GM21367 (cell line): ENCODE measurements at regions not wholly inside any gene's neighbourhood (a gene's known extent, or its start where the extent isn't known, plus 50 kb on each side); places are given as distances from the start of the nearest gene placed in this dataset.

ENCODE experiments used
- ATAC-seq: cut with Tn5 transposase; IDR thresholded peaks from one replicate; pipeline ENCODE4 v1.9.1; 2021; ENCODE audit not compliant: unreplicated experiment

GRCh38 chr5:6274846-6275543 is 103.4 kb downstream of the MED10 start:
- no peak for ATAC-seq

GRCh38 chr5:6273749-6274148 is 104.6 kb downstream of the MED10 start:
- ATAC-seq: no peak

- ATAC-seq: peak; percentile 67
Observed at GRCh38 chr5:6273090-6273735, 105.1 kb downstream of the MED10 start.

- no peak for ATAC-seq
Observed at GRCh38 chr5:6269925-6270324, 108.4 kb downstream of the MED10 start.

- ATAC-seq: no peak
Observed at GRCh38 chr5:6266671-6267197, 111.6 kb downstream of the MED10 start.

GRCh38 chr5:6264394-6264793 is 114.0 kb downstream of the MED10 start:
- ATAC-seq: no peak

GRCh38 chr5:6262651-6263363 is 115.5 kb downstream of the MED10 start:
- ATAC-seq: no peak

- no peak for ATAC-seq
Observed at GRCh38 chr5:6261668-6262067, 116.7 kb downstream of the MED10 start.

GRCh38 chr5:6261256-6261655 is 117.1 kb downstream of the MED10 start:
- ATAC-seq: no peak

- no peak for ATAC-seq
Observed at GRCh38 chr5:6260846-6261245, 117.5 kb downstream of the MED10 start.

- ATAC-seq: no peak
Observed at GRCh38 chr5:6256901-6257300, 121.4 kb downstream of the MED10 start.

GRCh38 chr5:6255956-6256355 is 122.4 kb downstream of the MED10 start:
- no peak for ATAC-seq

- no peak for ATAC-seq
Observed at GRCh38 chr5:6253846-6254245, 124.5 kb downstream of the MED10 start.

GRCh38 chr5:6253281-6253680 is 125.1 kb downstream of the MED10 start:
- ATAC-seq: no peak

- no peak for ATAC-seq
Observed at GRCh38 chr5:6252581-6252980, 125.8 kb downstream of the MED10 start.

GRCh38 chr5:6251565-6252102 is 126.7 kb downstream of the MED10 start:
- no peak for ATAC-seq

GRCh38 chr5:6250121-6250520 is 128.2 kb downstream of the MED10 start:
- no peak for ATAC-seq

GRCh38 chr5:6248132-6248531 is 130.2 kb downstream of the MED10 start:
- ATAC-seq: no peak

GRCh38 chr5:6246820-6247437 is 131.4 kb downstream of the MED10 start:
- peak; percentile 60 for ATAC-seq

- ATAC-seq: no peak
Observed at GRCh38 chr5:6244339-6244714, 134.0 kb downstream of the MED10 start.

GRCh38 chr5:6243706-6244338 is 134.5 kb downstream of the MED10 start:
- no peak for ATAC-seq
